C4-2B (cell line): ENCODE measurements at regions not wholly inside any gene's neighbourhood (a gene's known extent, or its start where the extent isn't known, plus 50 kb on each side); places are given as distances from the start of the nearest gene placed in this dataset.

Experiments
- ZFX ChIP-seq: fragments of 450-650 bp; IDR thresholded peaks from 2 replicates; pipeline ENCODE4 v1.6.1; 2017
- TF ChIP-seq, protein P1 (sequence below): fragments of 450-650 bp; conservative IDR thresholded peaks from 2 replicates; pipeline ENCODE4 v1.5.1; 2017; ENCODE audit warnings: mild to moderate bottlenecking

DNA sequence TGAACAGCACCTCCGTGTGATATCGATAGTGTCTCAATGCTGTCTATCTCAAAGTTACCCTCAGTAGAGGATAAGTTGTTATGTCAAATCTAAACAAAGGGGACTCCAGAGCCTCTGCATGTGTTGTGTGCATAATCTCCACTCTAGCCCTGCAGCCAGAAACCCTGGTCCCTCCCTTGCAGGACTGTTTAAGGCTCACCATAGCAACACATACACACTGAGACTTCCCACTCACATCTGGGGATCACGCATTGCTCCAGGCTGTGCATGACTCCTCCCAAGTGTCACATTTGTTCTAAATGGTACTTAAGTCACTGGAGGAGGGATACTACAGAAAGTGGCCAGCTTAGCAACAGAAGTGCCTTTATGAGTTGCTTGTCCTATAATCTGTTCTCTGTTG lies 258.6 kb upstream of the CRIM1 start:
- TF ChIP-seq, protein P1, sequence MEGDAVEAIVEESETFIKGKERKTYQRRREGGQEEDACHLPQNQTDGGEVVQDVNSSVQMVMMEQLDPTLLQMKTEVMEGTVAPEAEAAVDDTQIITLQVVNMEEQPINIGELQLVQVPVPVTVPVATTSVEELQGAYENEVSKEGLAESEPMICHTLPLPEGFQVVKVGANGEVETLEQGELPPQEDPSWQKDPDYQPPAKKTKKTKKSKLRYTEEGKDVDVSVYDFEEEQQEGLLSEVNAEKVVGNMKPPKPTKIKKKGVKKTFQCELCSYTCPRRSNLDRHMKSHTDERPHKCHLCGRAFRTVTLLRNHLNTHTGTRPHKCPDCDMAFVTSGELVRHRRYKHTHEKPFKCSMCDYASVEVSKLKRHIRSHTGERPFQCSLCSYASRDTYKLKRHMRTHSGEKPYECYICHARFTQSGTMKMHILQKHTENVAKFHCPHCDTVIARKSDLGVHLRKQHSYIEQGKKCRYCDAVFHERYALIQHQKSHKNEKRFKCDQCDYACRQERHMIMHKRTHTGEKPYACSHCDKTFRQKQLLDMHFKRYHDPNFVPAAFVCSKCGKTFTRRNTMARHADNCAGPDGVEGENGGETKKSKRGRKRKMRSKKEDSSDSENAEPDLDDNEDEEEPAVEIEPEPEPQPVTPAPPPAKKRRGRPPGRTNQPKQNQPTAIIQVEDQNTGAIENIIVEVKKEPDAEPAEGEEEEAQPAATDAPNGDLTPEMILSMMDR, result no peak
- no peak for TF ChIP-seq ZFX
